HepG2 (cell line): ENCODE measurements at regions not wholly inside any gene's neighbourhood (a gene's known extent, or its start where the extent isn't known, plus 50 kb on each side); places are given as distances from the start of the nearest gene placed in this dataset.

Experiments
- CEBPB ChIP-seq: IDR thresholded peaks from 2 replicates; pipeline ENCODE4 v1.6.1; 2011; ENCODE audit warnings: low read depth, low read length, improper control_type of control experiment, borderline replicate concordance
- POLR2A ChIP-seq, 2 experiments: IDR thresholded peaks; 2 replicates each; pipeline ENCODE4 v1.6.1; 2011; ENCODE audit warnings: low read depth in 2 of 2, low read length in 2 of 2, mild to moderate bottlenecking in 1 of 2, moderate library complexity in 1 of 2; ENCODE audit not compliant: insufficient read depth in 1 of 2
- ZNF329 ChIP-seq: sonication (generic); formaldehyde crosslinking; IDR thresholded peaks from 2 replicates; pipeline ENCODE4 v1.9.0; 2021; ENCODE audit warnings: low read depth, mild to moderate bottlenecking, missing genetic modification reagents
- TF ChIP-seq, protein P1 (sequence below): sonication (generic); formaldehyde crosslinking; conservative IDR thresholded peaks from 2 replicates; pipeline ENCODE4 v1.4.0; 2020; ENCODE audit warnings: mild to moderate bottlenecking, missing genetic modification reagents, moderate library complexity

DNA sequence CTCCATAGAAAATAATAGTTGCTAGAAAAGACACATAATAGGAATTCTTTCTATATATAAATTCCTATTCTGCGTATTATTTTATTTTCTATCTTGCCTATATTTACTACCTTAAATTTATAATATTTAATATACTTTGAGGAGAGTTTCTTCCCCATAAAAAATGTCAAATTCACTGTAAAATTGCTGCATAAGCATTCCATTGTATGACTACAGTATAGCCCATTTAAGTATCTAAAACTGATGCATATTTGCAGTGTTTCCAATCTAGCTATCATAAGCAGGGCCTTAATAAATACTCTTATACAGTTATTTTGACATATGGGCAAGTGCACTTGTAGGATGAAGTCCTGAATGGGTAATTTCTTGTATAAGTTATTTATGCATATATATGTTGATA lies 1088.6 kb upstream of the EPHA6 start:
- TF ChIP-seq, protein P1, sequence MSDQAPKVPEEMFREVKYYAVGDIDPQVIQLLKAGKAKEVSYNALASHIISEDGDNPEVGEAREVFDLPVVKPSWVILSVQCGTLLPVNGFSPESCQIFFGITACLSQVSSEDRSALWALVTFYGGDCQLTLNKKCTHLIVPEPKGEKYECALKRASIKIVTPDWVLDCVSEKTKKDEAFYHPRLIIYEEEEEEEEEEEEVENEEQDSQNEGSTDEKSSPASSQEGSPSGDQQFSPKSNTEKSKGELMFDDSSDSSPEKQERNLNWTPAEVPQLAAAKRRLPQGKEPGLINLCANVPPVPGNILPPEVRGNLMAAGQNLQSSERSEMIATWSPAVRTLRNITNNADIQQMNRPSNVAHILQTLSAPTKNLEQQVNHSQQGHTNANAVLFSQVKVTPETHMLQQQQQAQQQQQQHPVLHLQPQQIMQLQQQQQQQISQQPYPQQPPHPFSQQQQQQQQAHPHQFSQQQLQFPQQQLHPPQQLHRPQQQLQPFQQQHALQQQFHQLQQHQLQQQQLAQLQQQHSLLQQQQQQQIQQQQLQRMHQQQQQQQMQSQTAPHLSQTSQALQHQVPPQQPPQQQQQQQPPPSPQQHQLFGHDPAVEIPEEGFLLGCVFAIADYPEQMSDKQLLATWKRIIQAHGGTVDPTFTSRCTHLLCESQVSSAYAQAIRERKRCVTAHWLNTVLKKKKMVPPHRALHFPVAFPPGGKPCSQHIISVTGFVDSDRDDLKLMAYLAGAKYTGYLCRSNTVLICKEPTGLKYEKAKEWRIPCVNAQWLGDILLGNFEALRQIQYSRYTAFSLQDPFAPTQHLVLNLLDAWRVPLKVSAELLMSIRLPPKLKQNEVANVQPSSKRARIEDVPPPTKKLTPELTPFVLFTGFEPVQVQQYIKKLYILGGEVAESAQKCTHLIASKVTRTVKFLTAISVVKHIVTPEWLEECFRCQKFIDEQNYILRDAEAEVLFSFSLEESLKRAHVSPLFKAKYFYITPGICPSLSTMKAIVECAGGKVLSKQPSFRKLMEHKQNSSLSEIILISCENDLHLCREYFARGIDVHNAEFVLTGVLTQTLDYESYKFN (CRISPR knock-in tag), result no peak
- no peak for TF ChIP-seq POLR2A (IDR thresholded peaks at IDR 0.05; ENCODE audit: insufficient read depth in 1 of 2, low read depth in 2 of 2, low read length in 2 of 2)
- no peak for TF ChIP-seq CEBPB
- no peak for TF ChIP-seq ZNF329 (CRISPR knock-in tag)
